Fibroblast of skin of scalp (primary cell): ENCODE measurements at regions not wholly inside any gene's neighbourhood (a gene's known extent, or its start where the extent isn't known, plus 50 kb on each side); places are given as distances from the start of the nearest gene placed in this dataset.
A peak's percentile ranks its signal among the peaks of the same experiment; 100 is the strongest.

Experiments
- DNase-seq: peaks from one replicate; pipeline ENCODE4 v3.0.0-alpha.2; 2013

GRCh38 chr14:97820781-97821180, 1023.6 kb downstream of the VRK1 start:
- no peak for DNase-seq

DNA sequence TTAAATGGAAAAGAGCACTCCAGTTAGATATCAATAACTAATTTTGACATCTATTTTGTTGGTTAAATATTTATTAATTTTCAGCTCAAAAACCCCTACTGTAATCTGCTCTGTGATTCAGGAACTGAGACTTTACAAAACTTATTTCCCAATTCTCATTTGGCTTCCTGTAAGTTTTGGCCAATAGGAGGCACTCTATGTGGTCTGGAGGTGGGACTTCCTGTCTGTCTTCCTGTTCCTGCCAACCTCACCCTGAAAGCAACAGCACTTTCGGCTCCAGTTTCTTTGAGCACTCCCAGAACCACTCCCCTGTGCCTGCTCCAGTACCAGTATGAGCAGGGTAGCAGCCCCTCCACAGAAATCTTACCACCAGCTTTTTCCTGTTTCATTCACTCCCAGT, 1027.0 kb downstream of the VRK1 start:
- DNase-seq = no peak

GRCh38 chr14:97827746-97828145, 1030.6 kb downstream of the VRK1 start:
- DNase-seq = no peak

DNA sequence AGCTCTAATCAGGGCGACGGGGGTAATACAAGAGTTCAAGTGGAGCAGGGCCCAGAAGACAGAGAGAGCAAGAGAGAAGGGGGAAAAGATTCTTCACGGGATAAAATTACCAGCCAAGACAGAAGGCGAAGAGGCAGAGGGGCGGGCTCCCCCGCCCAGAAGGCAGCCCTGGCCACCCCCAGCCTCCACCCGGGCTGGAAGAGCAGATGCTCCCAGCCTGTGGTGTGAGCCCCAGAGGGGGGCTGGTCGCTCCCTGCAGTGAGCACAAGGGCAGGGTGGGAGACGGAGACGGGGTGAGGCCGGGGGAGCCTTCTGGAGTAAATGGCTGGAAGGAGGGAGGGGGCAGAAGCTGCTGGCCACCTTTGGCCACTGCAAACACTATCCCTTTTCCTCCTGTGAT, 1035.6 kb downstream of the VRK1 start:
- no peak for DNase-seq

DNA sequence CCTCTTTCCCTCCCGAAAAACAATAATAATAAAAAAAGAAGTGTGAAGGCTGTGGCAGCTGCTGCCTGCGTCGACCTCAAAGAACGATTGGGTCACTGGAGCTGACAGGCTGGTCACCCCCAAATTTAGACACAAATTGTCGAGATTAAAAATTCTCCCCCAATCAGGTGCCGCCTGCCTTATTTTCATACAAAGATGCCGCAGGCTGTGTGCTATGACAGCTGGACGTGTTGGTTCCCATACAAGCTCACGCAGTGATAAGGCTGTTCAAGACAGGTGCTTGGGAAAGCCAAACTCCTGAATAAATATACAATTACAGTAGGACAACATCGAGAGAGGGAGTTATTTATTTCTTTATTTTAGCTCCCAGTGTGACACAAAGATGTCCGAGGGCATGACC, 1041.8 kb downstream of the VRK1 start:
- no peak for DNase-seq

- DNase-seq = no peak
Observed at GRCh38 chr14:97840159-97840558, 1043.0 kb downstream of the VRK1 start.

GRCh38 chr14:97841762-97842161, 1044.6 kb downstream of the VRK1 start:
- no peak for DNase-seq

GRCh38 chr14:97843066-97843465, 1045.9 kb downstream of the VRK1 start:
- no peak for DNase-seq

- DNase-seq = no peak
Observed at GRCh38 chr14:97844042-97844441, 1046.9 kb downstream of the VRK1 start.

DNA sequence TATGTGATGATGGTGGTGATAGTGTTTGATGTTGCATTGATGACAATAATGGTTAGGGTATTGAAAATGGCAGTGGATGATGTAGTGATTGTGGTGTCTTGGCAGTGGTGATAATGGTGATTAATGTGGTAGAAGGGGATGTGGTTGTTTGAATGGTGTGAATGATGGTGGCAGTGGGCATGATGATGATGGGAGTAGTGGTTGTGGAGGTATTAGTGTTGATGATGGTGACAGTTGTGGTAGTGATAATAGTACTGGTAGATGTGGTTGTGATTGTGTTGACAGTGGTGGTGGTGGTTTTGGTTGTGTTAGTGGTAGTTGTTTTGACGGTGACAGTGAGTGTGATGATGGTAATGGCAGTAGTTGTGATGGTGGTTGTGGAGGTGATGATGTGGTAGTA, 1049.0 kb downstream of the VRK1 start:
- no peak for DNase-seq

- no peak for DNase-seq
Observed at GRCh38 chr14:97848317-97848980, 1051.3 kb downstream of the VRK1 start.

GRCh38 chr14:97850466-97850865, 1053.3 kb downstream of the VRK1 start:
- no peak for DNase-seq

- no peak for DNase-seq
Observed at GRCh38 chr14:97850886-97851285, 1053.7 kb downstream of the VRK1 start.

DNA sequence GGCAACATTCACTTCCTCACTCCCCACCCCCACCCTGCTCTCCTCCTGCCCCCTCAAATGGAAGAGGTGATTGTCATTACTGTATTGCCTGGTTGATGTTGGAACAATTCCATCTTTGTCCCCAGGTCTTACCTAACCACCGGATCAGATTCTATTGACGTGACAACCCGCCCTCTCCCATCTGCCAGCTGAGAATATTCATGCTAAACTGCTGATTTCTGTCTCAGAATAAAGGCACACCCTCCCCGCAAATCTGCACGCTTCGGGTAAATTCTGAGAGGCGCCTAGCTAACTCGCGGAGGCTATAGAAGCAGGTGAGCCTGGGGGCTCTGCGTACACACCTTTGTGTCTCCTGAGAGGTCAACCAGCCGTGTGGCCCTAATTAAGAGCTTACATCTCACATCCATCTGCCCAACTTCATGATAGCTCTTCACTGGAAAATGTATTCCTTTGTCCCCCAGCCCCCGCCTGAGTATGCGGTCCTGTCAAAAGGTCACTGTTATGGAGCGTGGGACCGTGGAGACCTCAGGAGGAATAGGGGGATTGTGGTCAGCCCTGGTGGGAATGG, 1054.3 kb downstream of the VRK1 start:
- DNase-seq = no peak

DNA sequence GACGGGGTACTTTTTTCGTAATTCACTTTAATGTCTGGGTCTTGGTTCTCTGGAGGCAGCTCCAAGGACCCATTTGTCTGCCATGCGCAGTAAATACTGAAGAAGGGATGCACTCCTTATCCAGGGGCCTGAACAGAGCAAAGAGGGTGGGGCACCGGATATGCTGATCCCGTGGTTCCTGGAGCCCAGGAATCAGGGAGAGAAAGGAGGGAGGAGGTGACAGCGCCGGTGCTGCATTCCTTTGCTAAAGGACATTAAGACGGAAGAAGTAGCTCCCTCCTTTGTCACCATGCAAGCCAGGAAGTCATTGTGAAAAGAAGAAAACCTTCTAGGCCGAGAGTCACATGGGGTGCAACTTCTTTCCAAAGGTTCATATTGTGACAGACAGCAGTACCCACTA, 1057.7 kb downstream of the VRK1 start:
- DNase-seq = no peak

GRCh38 chr14:97866195-97866594, 1069.0 kb downstream of the VRK1 start:
- DNase-seq = no peak

DNA sequence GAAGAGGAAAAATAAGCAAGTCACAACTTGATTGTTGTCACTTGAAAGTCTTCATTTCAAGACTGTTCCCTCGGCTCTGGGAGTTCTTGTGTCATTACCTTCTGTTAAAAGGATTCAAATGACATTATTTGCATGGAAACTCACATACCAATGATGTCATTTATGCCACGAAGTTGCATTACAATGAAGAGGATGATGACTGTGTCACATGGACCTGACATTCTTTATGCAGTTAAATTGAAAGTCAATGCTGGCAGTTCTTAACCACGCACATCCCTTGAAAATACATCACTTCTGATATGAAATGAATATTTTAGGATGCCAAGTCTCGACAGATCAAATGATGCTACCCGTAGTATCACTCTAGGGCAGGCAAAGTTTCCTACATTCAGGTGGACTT, 1069.5 kb downstream of the VRK1 start:
- peak; percentile 6 for DNase-seq

GRCh38 chr14:97873291-97873690, 1076.1 kb downstream of the VRK1 start:
- no peak for DNase-seq

GRCh38 chr14:97874394-97874793, 1077.2 kb downstream of the VRK1 start:
- DNase-seq = no peak

- DNase-seq = no peak
Observed at GRCh38 chr14:97878206-97878605, 1081.0 kb downstream of the VRK1 start.

DNA sequence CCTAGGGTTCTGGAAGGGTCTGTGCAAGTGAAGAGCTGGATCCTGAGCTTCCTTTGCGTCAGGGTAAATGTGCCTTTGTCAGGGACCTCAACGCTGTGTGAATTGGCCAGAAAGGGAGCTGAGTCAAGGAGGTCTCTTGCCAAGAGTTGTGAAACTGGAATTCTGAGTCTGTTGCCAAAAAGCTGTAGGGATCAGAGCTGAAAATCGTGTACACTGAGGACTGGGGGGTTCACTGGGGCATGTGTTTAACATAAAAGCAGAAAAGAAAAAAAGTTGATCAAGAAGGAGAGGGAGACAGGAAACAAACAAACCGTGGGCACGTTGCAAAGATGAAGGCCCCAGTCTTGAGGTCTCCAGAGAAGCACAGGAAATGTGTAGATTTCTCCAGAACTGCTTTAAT, 1081.5 kb downstream of the VRK1 start:
- peak; percentile 57 for DNase-seq

DNA sequence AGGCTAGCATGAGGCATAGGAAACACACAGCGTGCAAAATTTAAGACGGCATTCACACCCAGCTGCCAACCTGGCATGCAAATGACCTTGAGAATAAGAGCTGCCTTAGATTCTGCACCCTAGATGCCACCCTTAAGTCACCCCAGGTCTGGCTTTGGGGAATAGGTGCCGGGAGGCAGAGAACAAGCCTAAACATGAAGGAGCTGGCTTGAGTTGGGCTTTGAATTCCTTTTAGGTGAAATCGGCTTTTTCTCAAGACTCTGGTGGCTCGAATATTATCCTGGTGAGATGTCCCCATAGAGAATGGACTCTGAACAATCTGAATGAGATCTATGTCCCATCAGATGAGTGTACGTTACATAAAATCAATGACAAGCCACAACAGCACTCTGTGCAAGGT, 1090.5 kb downstream of the VRK1 start:
- DNase-seq = no peak

GRCh38 chr14:97888331-97888730, 1091.1 kb downstream of the VRK1 start:
- no peak for DNase-seq

- no peak for DNase-seq
Observed at GRCh38 chr14:97891515-97891914, 1094.3 kb downstream of the VRK1 start.

DNA sequence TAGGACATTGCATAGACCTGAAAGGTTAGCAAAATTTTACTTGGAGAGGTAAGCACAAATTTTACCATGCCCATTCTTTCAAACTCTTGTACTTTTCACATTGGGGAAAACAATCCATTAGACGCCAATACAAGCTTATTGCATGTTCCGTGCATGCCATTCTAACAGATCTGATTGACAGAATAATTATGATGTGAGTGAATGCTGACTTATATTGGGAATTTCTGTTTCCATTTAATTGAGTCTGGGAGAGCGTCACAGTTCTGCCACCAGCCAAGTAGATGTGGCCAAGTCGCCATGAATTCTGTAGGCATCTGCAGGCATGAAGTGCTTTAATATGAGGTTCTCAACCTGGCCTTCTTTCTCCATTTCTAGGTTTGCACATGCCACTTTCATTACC, 1097.4 kb downstream of the VRK1 start:
- no peak for DNase-seq
